ENCODE measurements at regions not wholly inside any gene's neighbourhood (a gene's known extent, or its start where the extent isn't known, plus 50 kb on each side); places are given as distances from the start of the nearest gene placed in this dataset.
"Not testable (repeated sequence)": the region's sequence is repeated elsewhere in the genome, so short reads cannot be mapped to it uniquely, and the experiment has no call there.

- Histone ChIP-seq H3K36me3 (ENCODE audit: insufficient read depth, low read length) (no peaks in the 10 kb centered on the region), H3K27me3 (ENCODE audit: control insufficient read depth, insufficient read depth, low read length) (peaks cover 4% of the 10 kb centered on the region), H3K9ac (ENCODE audit: low read depth, low read length) (no peak overlapping the region), H3K9me3 (replicated peaks; ENCODE audit: low read length) (no peaks in the 10 kb centered on the region), H3K4me3 (ENCODE audit: low read length) (no peak overlapping the region), H3K4me2 (ENCODE audit: low read length) (no peak overlapping the region), H3K4me1 (ENCODE audit: control insufficient read depth, insufficient read depth, low read length) (no peaks in the 10 kb centered on the region)
Observed at GRCh38 chr2:216930716-216931115, 70.9 kb upstream of the TNP1 start.

- not testable (repeated sequence) for H3K9ac ChIP-seq (ENCODE audit: low read depth, low read length); H3K27me3 ChIP-seq (ENCODE audit: control insufficient read depth, insufficient read depth, low read length); H3K4me3 ChIP-seq (ENCODE audit: low read length); H3K9me3 ChIP-seq (replicated peaks; ENCODE audit: low read length); H3K4me1 ChIP-seq (ENCODE audit: control insufficient read depth, insufficient read depth, low read length); H3K36me3 ChIP-seq (ENCODE audit: insufficient read depth, low read length); H3K4me2 ChIP-seq (ENCODE audit: low read length)
Observed at GRCh38 chr2:216929338-216929737, 69.5 kb upstream of the TNP1 start.

- H3K36me3 ChIP-seq (ENCODE audit: insufficient read depth, low read length): no peaks in the 10 kb centered on the region
- no peak overlapping the region for H3K4me3 ChIP-seq (ENCODE audit: low read length)
- no peaks in the 10 kb centered on the region for H3K9me3 ChIP-seq (replicated peaks; ENCODE audit: low read length)
- no peak overlapping the region for H3K4me2 ChIP-seq (ENCODE audit: low read length)
- H3K4me1 ChIP-seq (ENCODE audit: control insufficient read depth, insufficient read depth, low read length): no peaks in the 10 kb centered on the region
- peaks cover 4% of the 10 kb centered on the region for H3K27me3 ChIP-seq (ENCODE audit: control insufficient read depth, insufficient read depth, low read length)
- no peak overlapping the region for H3K9ac ChIP-seq (ENCODE audit: low read depth, low read length)
Observed at GRCh38 chr2:216927163-216927562, 67.3 kb upstream of the TNP1 start.

GRCh38 chr2:216925636-216926366 is 65.9 kb upstream of the TNP1 start:
- Histone ChIP-seq H3K9me3 (replicated peaks; ENCODE audit: low read length) (no peaks in the 10 kb centered on the region), H3K4me3 (ENCODE audit: low read length) (no peak overlapping the region), H3K36me3 (ENCODE audit: insufficient read depth, low read length) (no peaks in the 10 kb centered on the region), H3K27me3 (ENCODE audit: control insufficient read depth, insufficient read depth, low read length) (peaks cover 4% of the 10 kb centered on the region), H3K9ac (ENCODE audit: low read depth, low read length) (no peak overlapping the region), H3K4me1 (ENCODE audit: control insufficient read depth, insufficient read depth, low read length) (no peaks in the 10 kb centered on the region), H3K4me2 (ENCODE audit: low read length) (no peak overlapping the region)

GRCh38 chr2:216925006-216925405 is 65.1 kb upstream of the TNP1 start:
- Histone ChIP-seq H3K36me3 (ENCODE audit: insufficient read depth, low read length) (no peaks in the 10 kb centered on the region), H3K9me3 (replicated peaks; ENCODE audit: low read length) (no peaks in the 10 kb centered on the region), H3K27me3 (ENCODE audit: control insufficient read depth, insufficient read depth, low read length) (peaks cover 4% of the 10 kb centered on the region), H3K4me1 (ENCODE audit: control insufficient read depth, insufficient read depth, low read length) (no peaks in the 10 kb centered on the region), H3K4me2 (ENCODE audit: low read length) (no peak overlapping the region), H3K4me3 (ENCODE audit: low read length) (no peak overlapping the region), H3K9ac (ENCODE audit: low read depth, low read length) (no peak overlapping the region)

GRCh38 chr2:216923706-216924105 is 63.8 kb upstream of the TNP1 start:
- Histone ChIP-seq H3K27me3 (ENCODE audit: control insufficient read depth, insufficient read depth, low read length) (peaks cover 4% of the 10 kb centered on the region), H3K4me1 (ENCODE audit: control insufficient read depth, insufficient read depth, low read length) (no peaks in the 10 kb centered on the region), H3K4me2 (ENCODE audit: low read length) (no peak overlapping the region), H3K4me3 (ENCODE audit: low read length) (no peak overlapping the region), H3K36me3 (ENCODE audit: insufficient read depth, low read length) (no peaks in the 10 kb centered on the region), H3K9me3 (replicated peaks; ENCODE audit: low read length) (no peaks in the 10 kb centered on the region), H3K9ac (ENCODE audit: low read depth, low read length) (no peak overlapping the region)

GRCh38 chr2:216922175-216922780 is 62.4 kb upstream of the TNP1 start:
- no peaks in the 10 kb centered on the region for H3K36me3 ChIP-seq (ENCODE audit: insufficient read depth, low read length)
- peaks cover 14% of the 10 kb centered on the region for H3K4me1 ChIP-seq (ENCODE audit: control insufficient read depth, insufficient read depth, low read length)
- no peaks in the 10 kb centered on the region for H3K27me3 ChIP-seq (ENCODE audit: control insufficient read depth, insufficient read depth, low read length)
- no peak overlapping the region for H3K9ac ChIP-seq (ENCODE audit: low read depth, low read length)
- no peaks in the 10 kb centered on the region for H3K9me3 ChIP-seq (replicated peaks; ENCODE audit: low read length)
- H3K4me3 ChIP-seq (ENCODE audit: low read length): no peak overlapping the region
- no peak overlapping the region for H3K4me2 ChIP-seq (ENCODE audit: low read length)

GRCh38 chr2:216920937-216921456 is 61.1 kb upstream of the TNP1 start:
- Histone ChIP-seq H3K36me3 (ENCODE audit: insufficient read depth, low read length) (no peaks in the 10 kb centered on the region), H3K9me3 (replicated peaks; ENCODE audit: low read length) (no peaks in the 10 kb centered on the region), H3K4me2 (ENCODE audit: low read length) (no peak overlapping the region), H3K27me3 (ENCODE audit: control insufficient read depth, insufficient read depth, low read length) (no peaks in the 10 kb centered on the region), H3K4me3 (ENCODE audit: low read length) (no peak overlapping the region), H3K9ac (ENCODE audit: low read depth, low read length) (no peak overlapping the region), H3K4me1 (ENCODE audit: control insufficient read depth, insufficient read depth, low read length) (peaks cover 14% of the 10 kb centered on the region)

- no peak overlapping the region for H3K9ac ChIP-seq (ENCODE audit: low read depth, low read length)
Observed at GRCh38 chr2:216920143-216920876, 60.4 kb upstream of the TNP1 start.

GRCh38 chr2:216918088-216918680 is 58.3 kb upstream of the TNP1 start:
- Histone ChIP-seq H3K36me3 (ENCODE audit: insufficient read depth, low read length) (no peaks in the 10 kb centered on the region), H3K4me1 (ENCODE audit: control insufficient read depth, insufficient read depth, low read length) (peaks cover 14% of the 10 kb centered on the region), H3K27me3 (ENCODE audit: control insufficient read depth, insufficient read depth, low read length) (no peaks in the 10 kb centered on the region), H3K9ac (ENCODE audit: low read depth, low read length) (no peak overlapping the region), H3K4me3 (ENCODE audit: low read length) (no peak overlapping the region), H3K9me3 (replicated peaks; ENCODE audit: low read length) (no peaks in the 10 kb centered on the region), H3K4me2 (ENCODE audit: low read length) (no peak overlapping the region)

More at GRCh38 chr2:216920143-216920876, 60.4 kb upstream of the TNP1 start:
- Histone ChIP-seq H3K9me3 (replicated peaks; ENCODE audit: low read length) (no peaks in the 10 kb centered on the region), H3K4me3 (ENCODE audit: low read length) (no peak overlapping the region), H3K36me3 (ENCODE audit: insufficient read depth, low read length) (no peaks in the 10 kb centered on the region), H3K27me3 (ENCODE audit: control insufficient read depth, insufficient read depth, low read length) (no peaks in the 10 kb centered on the region), H3K4me1 (ENCODE audit: control insufficient read depth, insufficient read depth, low read length) (peaks cover 14% of the 10 kb centered on the region), H3K4me2 (ENCODE audit: low read length) (no peak overlapping the region)

GRCh38 chr2:216916956-216917650 is 57.2 kb upstream of the TNP1 start:
- Histone ChIP-seq H3K36me3 (ENCODE audit: insufficient read depth, low read length) (no peaks in the 10 kb centered on the region), H3K27me3 (ENCODE audit: control insufficient read depth, insufficient read depth, low read length) (no peaks in the 10 kb centered on the region), H3K4me2 (ENCODE audit: low read length) (no peak overlapping the region), H3K4me3 (ENCODE audit: low read length) (no peak overlapping the region), H3K9me3 (replicated peaks; ENCODE audit: low read length) (no peaks in the 10 kb centered on the region), H3K9ac (ENCODE audit: low read depth, low read length) (no peak overlapping the region), H3K4me1 (ENCODE audit: control insufficient read depth, insufficient read depth, low read length) (peaks cover 14% of the 10 kb centered on the region)

All from skeletal muscle satellite cell (primary cell).